Right atrium auricular region (tissue), 2 donors: ENCODE measurements at regions not wholly inside any gene's neighbourhood (a gene's known extent, or its start where the extent isn't known, plus 50 kb on each side); places are given as distances from the start of the nearest gene placed in this dataset.

Source experiments
- DNase-seq: peaks from one replicate; pipeline ENCODE4 v3.0.0-alpha.2; 2019; ENCODE audit warnings: low spot score
- H3K27ac ChIP-seq, 2 donors: fragments of 200-600 bp; sonication (generic); 1 replicate in 1 of 2; 2 replicates in 1 of 2; pipeline ENCODE4 v1.5.1; 2016 to 2019
- H3K27me3 ChIP-seq, 2 donors: fragments of 200-600 bp; sonication (generic); one replicate each; pipeline versions ENCODE4 v1.5.1 to v1.6.0; 2017 to 2019
- H3K36me3 ChIP-seq: fragments of 200-600 bp; sonication (generic); one replicate; pipeline ENCODE4 v1.5.1; 2016
- H3K4me1 ChIP-seq, 2 donors: fragments of 200-600 bp; sonication (generic); one replicate each; pipeline versions ENCODE4 v1.5.1 to v1.6.0; 2017 to 2019
- H3K4me3 ChIP-seq, 2 donors: fragments of 200-600 bp; sonication (generic); 1 replicate in 1 of 2; 2 replicates in 1 of 2; pipeline ENCODE4 v1.5.1; 2017 to 2019; ENCODE audit warnings: mild to moderate bottlenecking in 1 of 2, moderate library complexity in 1 of 2
- H3K9me3 ChIP-seq, 2 donors: fragments of 200-600 bp; sonication (generic); one replicate each; pipeline ENCODE4 v1.5.1; 2019
- CTCF ChIP-seq, 2 donors: fragments of 200-600 bp; sonication (generic); IDR thresholded peaks; one replicate each; pipeline ENCODE4 v1.5.1; 2019; ENCODE audit warnings: antibody characterized with exemption in 2 of 2

GRCh38 chr12:60398547-60398946 lies 802.7 kb downstream of the SLC16A7 start:
- Histone ChIP-seq H3K27me3 (no peaks in the 10 kb centered on the region), H3K9me3 (no peaks in the 10 kb centered on the region), H3K4me1 (no peaks in the 10 kb centered on the region), H3K36me3 (no peaks in the 10 kb centered on the region), H3K27ac (no peak overlapping the region), H3K4me3 (no peak overlapping the region)
- no peak for TF ChIP-seq CTCF (IDR thresholded peaks at IDR 0.05)
- DNase-seq = no peak

- Histone ChIP-seq H3K4me3 (no peak overlapping the region), H3K9me3 (no peaks in the 10 kb centered on the region), H3K27ac (no peak overlapping the region), H3K36me3 (no peaks in the 10 kb centered on the region), H3K4me1 (no peaks in the 10 kb centered on the region), H3K27me3 (no peaks in the 10 kb centered on the region)
- no peak for DNase-seq
- TF ChIP-seq CTCF (IDR thresholded peaks at IDR 0.05) = no peak
Measured at GRCh38 chr12:60399064-60399463, 803.2 kb downstream of the SLC16A7 start.

GRCh38 chr12:60402996-60403395 lies 807.2 kb downstream of the SLC16A7 start:
- no peaks in the 10 kb centered on the region for H3K9me3 ChIP-seq
- H3K27ac ChIP-seq = no peak overlapping the region
- H3K4me3 ChIP-seq = no peak overlapping the region
- no peaks in the 10 kb centered on the region for H3K36me3 ChIP-seq
- TF ChIP-seq CTCF (IDR thresholded peaks at IDR 0.05) = no peak
- no peak for DNase-seq
- H3K4me1 ChIP-seq = no peaks in the 10 kb centered on the region
- no peaks in the 10 kb centered on the region for H3K27me3 ChIP-seq

GRCh38 chr12:60415351-60415750 lies 819.5 kb downstream of the SLC16A7 start:
- Histone ChIP-seq H3K9me3 (peaks cover 0 to 9% of the 10 kb centered on the region in 2 donors), H3K36me3 (no peaks in the 10 kb centered on the region), H3K4me3 (no peak overlapping the region), H3K4me1 (no peaks in the 10 kb centered on the region), H3K27me3 (no peaks in the 10 kb centered on the region), H3K27ac (no peak overlapping the region)
- no peak for DNase-seq
- no peak for TF ChIP-seq CTCF (IDR thresholded peaks at IDR 0.05)

- no peak for DNase-seq
- H3K4me3 ChIP-seq = no peak overlapping the region
- no peak for TF ChIP-seq CTCF (IDR thresholded peaks at IDR 0.05)
- H3K27me3 ChIP-seq = no peaks in the 10 kb centered on the region
- no peak overlapping the region for H3K27ac ChIP-seq
- H3K9me3 ChIP-seq = peaks cover 0 to 9% of the 10 kb centered on the region in 2 donors
- no peaks in the 10 kb centered on the region for H3K36me3 ChIP-seq
- H3K4me1 ChIP-seq = no peaks in the 10 kb centered on the region
Measured at GRCh38 chr12:60419986-60420385, 824.2 kb downstream of the SLC16A7 start.

- H3K36me3 ChIP-seq = no peaks in the 10 kb centered on the region
- H3K4me1 ChIP-seq = no peaks in the 10 kb centered on the region
- DNase-seq = no peak
- no peaks in the 10 kb centered on the region for H3K9me3 ChIP-seq
- H3K27me3 ChIP-seq = no peaks in the 10 kb centered on the region
- no peak overlapping the region for H3K27ac ChIP-seq
- no peak overlapping the region for H3K4me3 ChIP-seq
- TF ChIP-seq CTCF (IDR thresholded peaks at IDR 0.05) = no peak
Measured at GRCh38 chr12:60421741-60422140, 825.9 kb downstream of the SLC16A7 start.
